Ureter (tissue), 1 donor: ENCODE measurements at regions not wholly inside any gene's neighbourhood (a gene's known extent, or its start where the extent isn't known, plus 50 kb on each side); places are given as distances from the start of the nearest gene placed in this dataset.

ENCODE experiments used
- DNase-seq: peaks from one replicate; pipeline ENCODE4 v3.0.0-alpha.2; 2020; ENCODE audit warnings: low spot score
- donor health status: DM: yes; HTN: yes; CAD: no.

GRCh38 chr1:221069986-221070385, 190.7 kb downstream of the HLX start:
- DNase-seq, result no peak

DNA sequence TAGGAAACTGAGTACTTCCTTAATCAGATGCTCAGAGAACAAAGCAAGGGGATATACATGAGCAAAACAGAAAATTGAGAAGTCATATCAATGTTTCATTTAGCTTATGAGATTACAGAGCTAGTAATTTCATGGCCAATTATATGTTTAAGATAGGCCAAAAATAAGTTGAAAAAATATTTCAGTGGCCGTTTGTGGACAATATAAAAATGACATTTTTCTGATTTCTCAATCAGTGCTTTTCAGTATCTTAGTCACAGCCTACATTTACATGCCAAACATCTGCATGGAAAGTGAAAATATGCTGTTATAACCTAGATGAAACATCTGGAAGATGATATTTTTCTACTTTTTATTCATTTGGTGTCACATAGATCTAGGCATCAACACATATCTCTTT, 192.5 kb downstream of the HLX start:
- no peak for DNase-seq

DNA sequence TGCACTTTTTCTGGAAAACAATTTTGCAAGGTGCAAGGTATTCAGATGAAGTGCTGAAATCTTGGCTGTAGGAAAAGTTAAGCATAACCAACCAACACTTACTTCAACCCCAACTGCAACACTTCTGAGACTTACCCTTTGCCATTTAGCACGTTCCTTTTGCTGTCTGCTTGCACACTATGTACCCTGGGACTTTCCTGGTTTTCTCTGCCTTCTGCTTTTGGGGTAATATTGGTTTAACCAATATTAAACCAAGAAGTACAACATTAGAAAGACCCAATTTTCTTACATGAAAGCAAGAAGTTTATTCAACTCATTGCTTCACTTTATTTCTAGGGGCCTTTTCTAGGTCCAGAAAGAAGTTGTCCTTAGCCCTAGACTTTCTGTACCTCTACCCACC, 193.0 kb downstream of the HLX start:
- DNase-seq, result no peak

- no peak for DNase-seq
Observed at GRCh38 chr1:221074332-221074731, 195.1 kb downstream of the HLX start.

GRCh38 chr1:221075911-221076310, 196.7 kb downstream of the HLX start:
- no peak for DNase-seq

DNA sequence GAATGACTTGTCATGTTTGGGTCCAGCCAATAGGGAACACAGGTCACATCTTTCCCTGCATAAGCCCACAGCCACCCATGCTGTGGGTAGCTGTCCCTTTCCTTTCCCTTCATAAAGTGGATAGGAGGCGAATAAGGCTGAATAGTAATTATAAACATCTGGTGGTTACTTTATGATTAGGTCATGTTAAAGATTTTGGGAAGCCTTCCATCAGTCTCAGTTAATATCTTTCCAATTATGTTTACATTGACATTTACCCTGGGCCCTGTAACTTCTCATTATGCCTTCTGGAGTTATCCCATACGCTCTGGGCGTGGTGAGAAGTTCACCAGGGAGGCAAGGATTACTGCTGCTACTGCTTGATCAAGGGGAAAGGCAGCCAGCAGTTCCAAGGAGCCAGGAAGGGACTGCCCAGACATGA, 197.2 kb downstream of the HLX start:
- DNase-seq, result no peak

DNA sequence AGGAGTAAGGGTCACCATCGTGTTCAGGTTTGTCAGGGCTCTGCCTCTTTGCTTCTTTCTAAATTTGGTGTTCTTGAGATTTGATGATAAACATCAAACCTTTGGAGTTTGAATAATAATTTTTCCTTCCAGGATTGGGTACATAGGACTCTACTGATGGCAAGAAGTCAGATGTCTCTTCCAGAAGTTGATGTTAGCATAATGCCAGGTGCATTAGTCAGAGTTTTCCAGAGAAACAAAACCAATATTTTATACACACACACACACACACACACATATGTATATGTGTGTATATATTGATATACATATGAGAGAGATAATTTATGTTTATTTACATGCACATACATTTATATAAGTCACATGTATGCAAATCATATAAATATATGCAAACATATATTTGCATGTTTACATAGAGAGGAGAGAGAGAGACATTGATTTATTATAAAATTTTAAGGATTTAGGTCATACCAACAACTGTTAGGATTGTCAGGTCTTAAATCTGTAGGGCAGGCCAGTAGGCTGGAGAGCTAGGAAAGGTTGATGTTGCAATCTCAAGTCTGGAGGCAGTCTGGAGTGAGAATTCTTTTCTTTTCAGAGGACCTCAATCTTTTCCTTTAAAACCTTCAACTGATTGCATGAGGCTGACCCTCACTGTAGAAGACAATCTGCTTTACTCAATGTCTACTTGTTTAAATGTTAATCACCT, 199.2 kb downstream of the HLX start:
- DNase-seq, result no peak

DNA sequence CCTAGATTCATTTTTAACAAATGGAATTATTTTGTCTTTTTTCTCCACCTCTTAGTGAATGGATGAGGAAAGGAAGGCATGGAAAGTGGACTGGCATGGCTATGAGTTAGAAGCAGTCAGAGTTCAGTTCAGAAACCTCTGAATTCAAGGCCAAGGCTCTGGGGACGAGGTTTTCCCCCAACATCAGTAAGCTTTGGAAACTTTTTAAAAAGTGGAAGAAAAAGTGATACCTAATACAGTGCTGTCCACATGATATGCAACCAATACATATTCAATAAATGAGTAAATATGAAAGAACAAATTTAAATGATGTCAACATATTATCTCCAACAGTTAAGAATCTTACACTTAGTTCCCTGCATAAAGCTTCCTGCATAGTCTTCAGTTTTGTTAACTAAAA, 204.7 kb downstream of the HLX start:
- no peak for DNase-seq

- no peak for DNase-seq
Observed at GRCh38 chr1:221084681-221085080, 205.4 kb downstream of the HLX start.

- DNase-seq, result no peak
Observed at GRCh38 chr1:221085701-221086375, 206.6 kb downstream of the HLX start.

GRCh38 chr1:221087919-221088318, 208.7 kb downstream of the HLX start:
- DNase-seq, result no peak

DNA sequence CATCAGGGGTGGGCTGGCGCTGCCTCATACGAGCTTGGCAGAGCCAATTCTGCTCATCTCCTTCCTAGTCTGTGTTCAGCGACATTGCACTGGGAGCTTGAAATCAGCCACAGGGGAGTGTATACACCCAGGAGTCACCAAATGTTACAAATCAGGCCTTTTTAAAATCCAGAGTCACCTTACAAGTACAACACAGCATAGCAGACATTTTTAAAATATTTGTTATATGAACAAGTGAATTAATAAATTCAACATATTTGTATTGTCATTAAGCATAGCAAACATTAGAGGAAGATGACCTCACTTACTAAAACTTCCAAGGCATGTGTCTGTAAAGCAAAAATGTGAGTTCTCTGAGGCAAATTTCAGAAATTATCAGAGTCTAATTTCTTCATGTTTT, 210.0 kb downstream of the HLX start:
- no peak for DNase-seq

DNA sequence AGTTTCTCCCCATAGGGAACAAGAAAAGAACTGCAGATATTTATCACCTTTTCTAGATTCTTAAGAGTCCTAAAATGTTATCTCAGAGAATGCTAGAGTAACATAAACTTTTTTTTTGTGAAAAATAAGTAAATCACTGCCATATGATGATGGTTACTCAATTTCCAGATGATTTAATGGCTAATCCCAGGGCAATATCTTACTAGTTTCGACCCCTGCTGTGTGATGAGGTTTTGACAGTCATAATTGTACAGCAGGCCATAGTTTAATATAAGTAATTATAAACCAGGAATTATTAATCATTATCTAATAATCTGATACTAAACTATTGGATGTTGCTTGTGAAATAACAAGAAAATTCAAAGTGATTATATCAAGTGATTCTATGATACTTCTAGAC, 210.6 kb downstream of the HLX start:
- no peak for DNase-seq

DNA sequence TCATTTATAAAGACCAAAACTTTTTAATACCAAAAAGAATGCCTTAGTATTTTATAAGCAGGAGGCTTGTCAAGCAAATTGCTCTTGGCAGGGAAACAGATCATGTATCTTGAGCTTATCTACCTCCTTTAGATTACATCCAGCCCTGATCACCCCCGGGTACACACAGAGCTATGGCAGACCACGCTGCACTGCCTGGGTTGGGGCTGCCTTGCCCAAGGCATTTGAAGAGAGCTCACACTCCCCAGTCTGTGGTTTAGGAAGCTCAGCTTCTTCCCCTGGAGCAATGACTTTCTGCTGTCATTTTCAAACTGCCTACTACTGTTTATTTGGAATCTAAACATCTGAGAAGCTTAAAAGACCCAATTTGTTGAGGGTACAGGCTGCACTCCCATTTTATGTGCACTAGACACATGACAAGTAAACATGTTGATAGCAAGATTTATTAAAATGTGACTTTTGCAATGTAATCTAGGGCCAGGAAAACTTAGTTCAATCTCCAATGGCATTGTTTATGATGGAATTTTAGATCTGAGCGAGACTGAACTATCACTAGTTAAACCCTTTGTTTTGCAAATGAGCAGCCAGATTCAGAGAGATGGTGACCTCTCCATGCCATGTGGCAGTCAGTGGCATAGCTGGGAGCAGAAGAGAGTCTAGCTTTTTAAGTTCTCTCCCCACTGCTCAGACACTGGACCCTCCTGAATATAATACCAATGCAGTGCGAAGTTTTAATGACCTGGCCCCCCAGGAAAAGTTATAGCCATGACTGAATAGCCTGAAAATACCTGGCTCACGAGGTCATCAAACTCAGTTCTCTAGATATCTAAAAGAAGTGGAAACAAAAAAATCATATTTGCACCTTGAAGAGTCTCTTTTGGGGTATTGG, 214.9 kb downstream of the HLX start:
- no peak for DNase-seq

- no peak for DNase-seq
Observed at GRCh38 chr1:221097479-221098281, 218.4 kb downstream of the HLX start.

GRCh38 chr1:221098471-221099405, 219.5 kb downstream of the HLX start:
- no peak for DNase-seq

DNA sequence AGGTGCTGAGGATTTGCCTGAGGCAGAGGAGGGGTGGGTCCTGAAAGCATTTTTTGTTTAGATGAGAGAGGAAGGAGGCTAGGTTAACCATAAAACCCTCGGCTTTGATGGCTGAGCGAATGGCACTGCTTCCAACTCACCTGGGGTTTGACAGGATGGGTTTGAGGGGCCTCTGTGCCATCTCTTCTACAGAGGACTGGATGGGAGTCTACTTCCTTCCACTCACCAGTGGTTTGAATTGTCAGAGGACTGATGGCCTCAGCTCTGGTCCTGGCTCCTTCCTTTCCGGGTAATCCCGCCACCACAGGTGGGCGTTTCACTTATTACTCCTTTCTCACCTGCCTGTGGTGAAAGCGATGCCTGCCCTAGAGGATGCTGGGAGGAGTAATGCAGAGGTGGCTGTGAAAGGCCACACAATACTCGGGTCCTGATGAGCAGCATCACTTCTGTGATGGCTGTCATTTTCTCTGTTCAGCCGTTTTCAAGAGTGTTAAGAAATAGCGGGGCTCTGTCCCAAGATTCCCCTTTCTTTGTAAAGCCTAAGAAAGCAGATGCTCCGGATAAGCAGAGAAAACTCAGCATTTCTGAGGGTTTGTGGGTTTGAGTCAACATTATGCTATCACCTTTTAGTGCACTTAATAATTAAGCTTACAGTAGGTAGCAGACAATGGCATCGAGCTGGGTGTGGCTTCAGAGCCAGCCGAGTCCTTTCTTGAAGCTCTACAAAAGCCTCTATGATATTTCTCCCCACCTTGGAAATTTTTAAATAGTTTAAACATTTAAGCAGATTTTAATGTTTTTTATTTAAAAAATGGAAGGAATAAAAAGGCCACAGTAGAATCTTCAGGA, 220.7 kb downstream of the HLX start:
- DNase-seq, result no peak

- DNase-seq, result no peak
Observed at GRCh38 chr1:221100611-221101010, 221.4 kb downstream of the HLX start.

DNA sequence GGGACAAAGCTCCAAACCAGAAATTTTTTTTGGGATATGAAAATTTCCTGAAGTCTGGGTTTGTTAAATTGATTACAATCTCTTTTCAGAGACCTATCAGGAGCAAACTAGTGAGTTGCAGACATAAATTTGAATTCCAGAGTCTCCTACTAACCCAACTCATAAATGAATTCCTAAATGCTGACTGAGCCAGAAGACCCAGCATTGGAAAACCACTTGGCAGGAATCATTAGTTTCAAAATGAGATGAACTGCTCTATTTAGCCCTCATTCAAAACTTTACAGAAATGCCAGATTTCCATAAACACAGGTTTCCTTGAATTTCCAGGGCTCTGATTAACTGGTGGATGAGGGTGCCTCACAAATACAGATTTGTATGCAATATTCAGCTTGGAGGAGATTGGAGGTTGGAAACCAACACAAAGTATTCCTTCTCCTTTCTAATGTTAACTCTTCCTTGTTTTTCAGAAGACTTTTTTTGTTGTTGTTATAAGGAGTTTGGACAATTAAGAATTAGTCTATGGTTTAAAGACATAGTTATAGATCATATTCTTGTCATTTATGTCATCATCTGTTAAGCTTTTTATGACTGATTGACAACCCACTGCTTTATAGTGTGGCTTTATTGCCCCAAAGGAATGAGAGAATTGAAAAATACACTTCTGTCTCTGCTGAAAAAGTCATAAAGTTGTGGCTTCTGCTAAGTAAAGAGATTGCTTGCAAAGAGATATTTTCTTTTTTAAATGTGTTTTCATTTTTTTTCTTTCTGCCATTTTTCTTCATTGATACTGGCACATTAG, 222.8 kb downstream of the HLX start:
- DNase-seq, result no peak
